Vagina (tissue), 2 donors: ENCODE measurements at regions not wholly inside any gene's neighbourhood (a gene's known extent, or its start where the extent isn't known, plus 50 kb on each side); places are given as distances from the start of the nearest gene placed in this dataset.

ENCODE experiments used
- POLR2AphosphoS5 ChIP-seq, 2 donors: sonication (generic); formaldehyde crosslinking; IDR thresholded peaks; one replicate each; pipeline ENCODE4 v1.9.0; 2017; ENCODE audit warnings: antibody characterized with exemption in 2 of 2, mild to moderate bottlenecking in 2 of 2, low read depth in 1 of 2; ENCODE audit not compliant: insufficient read depth in 1 of 2
- TF ChIP-seq, protein P1 (sequence below), 3 experiments: fragments of 450-650 bp in 2 of 3; fragments of 200-600 bp in 1 of 3; sonication (generic) in 1 of 3; IDR thresholded peaks; one replicate each; pipeline ENCODE4 v1.5.1; 2017 to 2019; ENCODE audit warnings: antibody characterized with exemption in 3 of 3, mild to moderate bottlenecking in 2 of 3, moderate library complexity in 2 of 3

DNA sequence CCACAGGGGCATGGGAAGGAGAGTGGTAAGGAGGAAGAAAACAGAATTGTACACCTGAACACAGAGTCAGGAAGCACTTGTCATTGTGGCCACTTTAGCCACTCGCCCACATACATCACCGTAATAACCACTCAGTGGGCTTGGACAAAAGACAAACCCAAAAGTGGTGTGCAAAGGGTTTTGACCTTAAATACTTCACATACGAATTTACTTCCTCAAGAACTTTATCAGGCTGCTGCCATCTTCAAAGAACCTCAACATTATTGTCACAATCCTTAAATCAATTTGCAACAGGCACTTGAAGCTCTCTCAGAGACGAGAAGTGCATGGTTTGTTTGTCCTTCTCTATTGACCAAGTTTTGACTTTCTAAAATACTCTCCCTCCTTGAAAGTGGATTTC lies 187.3 kb upstream of the EGLN3 start:
- TF ChIP-seq, protein P1, sequence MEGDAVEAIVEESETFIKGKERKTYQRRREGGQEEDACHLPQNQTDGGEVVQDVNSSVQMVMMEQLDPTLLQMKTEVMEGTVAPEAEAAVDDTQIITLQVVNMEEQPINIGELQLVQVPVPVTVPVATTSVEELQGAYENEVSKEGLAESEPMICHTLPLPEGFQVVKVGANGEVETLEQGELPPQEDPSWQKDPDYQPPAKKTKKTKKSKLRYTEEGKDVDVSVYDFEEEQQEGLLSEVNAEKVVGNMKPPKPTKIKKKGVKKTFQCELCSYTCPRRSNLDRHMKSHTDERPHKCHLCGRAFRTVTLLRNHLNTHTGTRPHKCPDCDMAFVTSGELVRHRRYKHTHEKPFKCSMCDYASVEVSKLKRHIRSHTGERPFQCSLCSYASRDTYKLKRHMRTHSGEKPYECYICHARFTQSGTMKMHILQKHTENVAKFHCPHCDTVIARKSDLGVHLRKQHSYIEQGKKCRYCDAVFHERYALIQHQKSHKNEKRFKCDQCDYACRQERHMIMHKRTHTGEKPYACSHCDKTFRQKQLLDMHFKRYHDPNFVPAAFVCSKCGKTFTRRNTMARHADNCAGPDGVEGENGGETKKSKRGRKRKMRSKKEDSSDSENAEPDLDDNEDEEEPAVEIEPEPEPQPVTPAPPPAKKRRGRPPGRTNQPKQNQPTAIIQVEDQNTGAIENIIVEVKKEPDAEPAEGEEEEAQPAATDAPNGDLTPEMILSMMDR (IDR thresholded peaks at IDR 0.05): no peak
- TF ChIP-seq POLR2AphosphoS5 (IDR thresholded peaks at IDR 0.05; ENCODE audit: insufficient read depth in 1 of 2, low read depth in 1 of 2): no peak
